ENCODE measurements at regions not wholly inside any gene's neighbourhood (a gene's known extent, or its start where the extent isn't known, plus 50 kb on each side); places are given as distances from the start of the nearest gene placed in this dataset.

- no peak for TF ChIP-seq ZSCAN4 (tag by site-specific recombination; IDR thresholded peaks at IDR 0.05)
- TF ChIP-seq, protein P1, sequence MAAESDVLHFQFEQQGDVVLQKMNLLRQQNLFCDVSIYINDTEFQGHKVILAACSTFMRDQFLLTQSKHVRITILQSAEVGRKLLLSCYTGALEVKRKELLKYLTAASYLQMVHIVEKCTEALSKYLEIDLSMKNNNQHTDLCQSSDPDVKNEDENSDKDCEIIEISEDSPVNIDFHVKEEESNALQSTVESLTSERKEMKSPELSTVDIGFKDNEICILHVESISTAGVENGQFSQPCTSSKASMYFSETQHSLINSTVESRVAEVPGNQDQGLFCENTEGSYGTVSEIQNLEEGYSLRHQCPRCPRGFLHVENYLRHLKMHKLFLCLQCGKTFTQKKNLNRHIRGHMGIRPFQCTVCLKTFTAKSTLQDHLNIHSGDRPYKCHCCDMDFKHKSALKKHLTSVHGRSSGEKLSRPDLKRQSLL (tag by site-specific recombination; IDR thresholded peaks at IDR 0.05) = no peak
- TF ChIP-seq BCL11A (tag by site-specific recombination; IDR thresholded peaks at IDR 0.05; ENCODE audit: low read depth) = no peak
- TF ChIP-seq KLF7 (tag by site-specific recombination; IDR thresholded peaks at IDR 0.05; ENCODE audit: borderline replicate concordance) = no peak
- TF ChIP-seq ZNF10 (tag by site-specific recombination; IDR thresholded peaks at IDR 0.05) = no peak
- TF ChIP-seq ZNF548 (tag by site-specific recombination; IDR thresholded peaks at IDR 0.05) = no peak
Measured at GRCh38 chr3:76353683-76354082, 568.3 kb upstream of the ZNF717 start (continued).

DNA sequence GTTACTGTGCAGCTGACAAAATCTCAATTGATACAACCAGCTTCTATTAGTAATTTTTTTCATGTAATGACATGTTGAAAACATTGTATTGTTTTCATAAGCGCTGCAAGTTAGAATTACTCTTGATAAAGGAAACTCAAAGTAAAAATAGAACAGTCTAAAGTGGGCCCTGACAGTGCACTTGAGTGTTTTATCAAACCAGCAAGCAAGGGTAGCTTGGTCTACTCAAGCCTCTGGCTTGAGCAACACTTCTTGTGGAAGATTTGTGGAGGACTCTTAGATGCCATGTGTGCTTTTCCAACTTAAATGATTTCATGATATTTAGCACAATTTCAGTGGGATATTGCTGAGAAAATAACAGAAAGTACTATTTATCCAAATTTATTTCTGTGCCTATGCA is 575.7 kb upstream of the ZNF717 start:
- ChIA-PET CTCF (no interaction called here), POLR2A (no interaction called here)
- no peaks in the 10 kb centered on the region for H3K4me1 ChIP-seq (ENCODE audit: control insufficient read depth, insufficient read depth, low read length)

More for the DNA sequence above, 575.7 kb upstream of the ZNF717 start:
- no peak overlapping the region for H3K27ac ChIP-seq (ENCODE audit: extremely low read depth, low read depth, low read length)
- no peaks in the 10 kb centered on the region for H3K36me3 ChIP-seq (ENCODE audit: control insufficient read depth in 2 of 2, insufficient read depth in 1 of 2, low read length in 2 of 2)
- TF ChIP-seq ZNF530 (tag by site-specific recombination; IDR thresholded peaks at IDR 0.05; ENCODE audit: low read depth) (no peak), ZNF670 (tag by site-specific recombination; IDR thresholded peaks at IDR 0.05; ENCODE audit: low read depth) (no peak), TCF7L2 (IDR thresholded peaks at IDR 0.05; ENCODE audit: borderline replicate concordance, low read depth, low read length) (no peak), ZNF623 (tag by site-specific recombination; IDR thresholded peaks at IDR 0.05) (no peak), ZNF558 (tag by site-specific recombination; IDR thresholded peaks at IDR 0.05) (no peak), ZNF184 (tag by site-specific recombination; IDR thresholded peaks at IDR 0.05) (no peak), ZNF214 (tag by site-specific recombination; IDR thresholded peaks at IDR 0.05; ENCODE audit: borderline replicate concordance) (no peak), ZNF843 (tag by site-specific recombination; IDR thresholded peaks at IDR 0.05) (no peak), ZEB2 (tag by site-specific recombination; IDR thresholded peaks at IDR 0.05) (no peak), ZNF624 (tag by site-specific recombination; IDR thresholded peaks at IDR 0.05) (no peak), ZNF596 (tag by site-specific recombination; IDR thresholded peaks at IDR 0.05) (no peak), KLF7 (tag by site-specific recombination; IDR thresholded peaks at IDR 0.05; ENCODE audit: borderline replicate concordance) (no peak), ZNF221 (tag by site-specific recombination; IDR thresholded peaks at IDR 0.05; ENCODE audit: borderline replicate concordance) (no peak), ZBTB49 (tag by site-specific recombination; IDR thresholded peaks at IDR 0.05; ENCODE audit: low read depth) (no peak), FEZF1 (tag by site-specific recombination; IDR thresholded peaks at IDR 0.05) (no peak), ZNF114 (tag by site-specific recombination; IDR thresholded peaks at IDR 0.05) (no peak), ZBTB44 (tag by site-specific recombination; IDR thresholded peaks at IDR 0.05) (no peak), HOXA7 (CRISPR knock-in tag; IDR thresholded peaks at IDR 0.05; ENCODE audit: borderline replicate concordance) (no peak), ZNF580 (tag by site-specific recombination; IDR thresholded peaks at IDR 0.05) (no peak), ZNF416 (tag by site-specific recombination; IDR thresholded peaks at IDR 0.05) (no peak)
- H3K4me3 ChIP-seq (ENCODE audit: low read depth, low read length) = no peak overlapping the region
- no peaks in the 10 kb centered on the region for H3K9me3 ChIP-seq (ENCODE audit: control insufficient read depth, insufficient read depth, low read depth, low read length)
